HG02852 (cell line): ENCODE measurements at regions not wholly inside any gene's neighbourhood (a gene's known extent, or its start where the extent isn't known, plus 50 kb on each side); places are given as distances from the start of the nearest gene placed in this dataset.
"Not testable (repeated sequence)": the region's sequence is repeated elsewhere in the genome, so short reads cannot be mapped to it uniquely, and the experiment has no call there.

Experiments used
- ATAC-seq: cut with Tn5 transposase; IDR thresholded peaks from one replicate; pipeline ENCODE4 v1.9.1; 2021; ENCODE audit warnings: mild to moderate bottlenecking, moderate library complexity; ENCODE audit not compliant: unreplicated experiment

GRCh38 chr12:33813536-33813935 lies 208.8 kb upstream of the ALG10 start:
- no peak for ATAC-seq

DNA sequence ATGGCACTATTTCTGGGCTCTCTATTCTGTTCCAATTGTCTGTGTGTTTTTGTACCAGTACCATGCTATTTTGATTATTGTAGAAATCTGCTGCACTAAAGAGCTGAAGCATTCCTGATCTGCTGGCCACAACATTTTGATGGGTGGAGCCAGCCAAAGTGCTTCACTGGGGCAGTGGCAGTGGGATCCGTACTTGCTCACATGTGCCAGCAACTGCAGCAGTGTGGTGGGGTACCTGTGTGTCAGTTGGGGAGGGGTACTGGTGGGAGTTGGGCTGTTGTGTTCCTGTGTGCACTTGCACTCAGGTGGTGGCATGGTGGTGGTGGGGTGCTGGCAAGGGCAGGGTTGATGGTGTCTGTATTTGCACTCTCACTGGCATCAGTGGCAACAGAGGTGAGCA lies 204.6 kb upstream of the ALG10 start:
- ATAC-seq, result no peak

- no peak for ATAC-seq
Observed at GRCh38 chr12:33818313-33818712, 204.0 kb upstream of the ALG10 start.

DNA sequence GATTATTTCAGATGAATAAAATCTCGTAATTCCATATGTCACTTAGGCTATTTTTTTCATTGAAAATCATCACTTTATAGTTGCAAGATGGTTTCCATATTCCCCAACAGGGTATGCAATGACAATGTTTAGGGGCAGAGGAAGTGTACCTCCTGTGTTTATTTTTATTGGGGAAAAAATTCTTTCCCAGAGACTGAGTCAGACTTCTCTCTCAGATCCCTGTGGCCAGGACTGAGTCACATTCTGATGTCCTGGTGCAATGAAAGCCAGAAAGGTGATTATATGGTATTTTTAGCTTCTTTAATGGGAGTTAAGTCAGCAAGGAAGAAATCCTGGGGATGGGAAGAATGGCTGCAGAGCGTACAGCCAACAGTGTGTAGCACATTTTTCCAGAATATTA lies 196.9 kb upstream of the ALG10 start:
- no peak for ATAC-seq

GRCh38 chr12:33825986-33826602 lies 196.2 kb upstream of the ALG10 start:
- no peak for ATAC-seq

DNA sequence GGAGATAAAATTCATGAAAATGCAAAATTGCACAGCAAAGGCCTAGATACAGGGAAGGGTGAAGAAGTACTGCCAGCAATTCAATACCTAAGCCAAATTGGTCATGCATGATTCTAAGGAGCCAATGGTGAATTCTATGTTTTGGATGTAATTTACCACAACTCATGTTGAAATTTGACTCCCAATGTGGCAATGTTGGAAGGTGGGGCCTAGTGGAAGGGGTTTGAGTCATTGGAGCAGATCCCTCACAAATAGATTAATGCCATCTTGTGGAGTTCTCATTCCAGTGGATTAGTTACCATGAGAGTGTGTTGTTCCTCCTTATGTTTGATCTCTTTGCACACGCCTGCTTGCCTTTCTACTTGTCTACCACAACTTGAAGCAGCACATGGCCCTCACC lies 194.0 kb upstream of the ALG10 start:
- ATAC-seq, result no peak

- ATAC-seq, result no peak
Observed at GRCh38 chr12:33830070-33830469, 192.2 kb upstream of the ALG10 start.

GRCh38 chr12:33832900-33833299 lies 189.4 kb upstream of the ALG10 start:
- no peak for ATAC-seq

DNA sequence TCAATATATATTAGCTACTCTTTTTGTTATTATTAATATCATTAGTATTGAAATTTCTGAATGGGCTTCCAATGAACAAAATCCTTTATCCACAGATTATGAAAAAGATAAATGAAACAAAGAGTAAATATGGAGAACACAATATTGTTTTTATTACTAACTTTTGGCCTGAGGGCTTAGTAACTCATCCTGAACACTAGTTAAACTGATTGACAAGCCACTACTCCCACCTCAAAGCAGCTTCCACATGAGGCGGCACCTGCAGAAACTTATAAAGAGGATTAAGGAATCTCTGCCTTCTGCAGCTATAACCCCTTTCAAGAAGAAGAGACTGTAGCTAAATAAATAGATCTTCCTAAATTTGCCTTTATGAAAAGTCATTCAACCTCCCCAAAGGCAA lies 187.6 kb upstream of the ALG10 start:
- no peak for ATAC-seq

GRCh38 chr12:33876618-33877017 lies 145.7 kb upstream of the ALG10 start:
- ATAC-seq, result no peak

GRCh38 chr12:33892425-33892824 lies 129.9 kb upstream of the ALG10 start:
- no peak for ATAC-seq

DNA sequence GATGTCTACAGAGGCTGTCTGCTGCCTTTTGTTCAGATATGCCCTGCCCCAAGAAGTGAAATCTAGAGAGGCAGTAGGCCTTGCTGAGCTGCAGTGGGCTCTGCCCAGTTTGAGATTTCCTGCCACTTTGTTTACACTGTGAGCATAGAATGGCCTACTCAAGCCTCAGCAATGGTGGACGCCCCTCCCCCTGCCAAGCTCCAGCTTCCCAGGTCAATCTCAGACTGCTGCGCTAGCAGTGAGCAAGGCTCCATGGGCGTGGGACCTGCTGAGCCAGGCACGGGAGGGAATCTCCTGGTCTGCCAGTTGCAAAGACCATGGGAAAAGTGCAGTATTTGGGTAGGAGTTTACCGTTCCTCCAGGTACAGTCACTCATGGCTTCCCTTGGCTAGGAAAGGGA lies 101.8 kb upstream of the ALG10 start:
- ATAC-seq, result not testable (repeated sequence)

GRCh38 chr12:33926095-33926494 lies 96.2 kb upstream of the ALG10 start:
- ATAC-seq, result no peak

DNA sequence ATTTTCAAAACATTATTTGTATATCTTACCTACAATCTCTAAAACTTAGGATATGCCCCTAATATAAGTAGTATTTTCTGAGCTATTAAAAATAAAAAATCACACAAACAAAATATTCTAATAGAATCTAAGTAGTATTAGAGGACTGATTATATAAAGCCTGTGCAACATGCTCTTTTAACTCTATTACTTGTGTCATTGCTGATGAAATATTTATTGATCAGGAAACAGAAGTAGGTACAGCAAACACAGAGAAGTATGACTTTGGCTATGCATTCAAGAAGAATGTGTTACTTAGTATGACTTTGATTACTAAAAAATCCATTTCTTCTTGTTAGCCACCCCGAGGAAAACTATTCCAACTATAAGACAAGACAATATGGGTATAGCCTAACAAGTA lies 84.6 kb upstream of the ALG10 start:
- ATAC-seq, result not testable (repeated sequence)

GRCh38 chr12:33942172-33942571 lies 80.1 kb upstream of the ALG10 start:
- no peak for ATAC-seq

DNA sequence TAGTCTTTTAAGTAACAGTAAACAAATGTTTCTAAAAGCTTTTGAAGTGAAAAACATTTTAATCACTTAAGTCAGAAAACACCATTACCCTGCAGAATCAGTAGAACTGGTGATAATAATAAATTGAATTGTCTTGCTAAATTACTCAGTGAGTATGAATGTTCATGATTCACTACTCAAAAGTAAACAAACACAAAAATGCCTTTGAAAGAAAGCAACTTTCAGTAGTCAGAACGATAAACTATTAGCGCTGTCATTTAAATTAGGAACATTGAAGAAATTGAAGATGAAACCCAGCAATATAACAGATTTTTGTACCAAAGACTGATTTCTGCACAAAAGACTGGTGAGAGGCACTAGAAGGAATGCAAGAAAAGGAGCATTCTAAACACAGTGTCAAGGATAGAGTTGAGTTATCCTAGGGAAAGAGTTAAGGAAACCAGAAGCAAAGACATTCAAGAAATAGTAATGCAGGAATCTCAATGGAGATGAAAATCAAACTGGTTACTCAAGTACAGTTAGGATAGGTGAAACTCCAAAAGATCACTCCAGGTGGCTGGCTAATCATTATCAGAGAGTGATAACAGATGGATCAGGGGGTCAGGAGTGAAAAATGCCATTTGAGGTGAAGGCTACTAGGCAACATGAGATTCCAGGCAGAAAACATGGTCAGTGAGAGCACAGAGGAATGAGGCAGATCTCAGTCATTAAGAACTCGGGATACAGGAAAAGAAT lies 77.4 kb upstream of the ALG10 start:
- no peak for ATAC-seq

GRCh38 chr12:33945438-33945784 lies 76.9 kb upstream of the ALG10 start:
- ATAC-seq, result no peak

GRCh38 chr12:33966219-33966618 lies 56.1 kb upstream of the ALG10 start:
- not testable (repeated sequence) for ATAC-seq

GRCh38 chr12:33967760-33968159 lies 54.5 kb upstream of the ALG10 start:
- no peak for ATAC-seq
